ENCODE measurements at regions not wholly inside any gene's neighbourhood (a gene's known extent, or its start where the extent isn't known, plus 50 kb on each side); places are given as distances from the start of the nearest gene placed in this dataset.
A peak's percentile ranks its signal among the peaks of the same experiment; 100 is the strongest.

- no peak for DNase-seq (ENCODE audit: low spot score)
Measured at GRCh38 chr18:38940475-38940862, 1374.9 kb upstream of the CELF4 start.

GRCh38 chr18:38933910-38934510 lies 1368.4 kb upstream of the CELF4 start:
- H3K27me3 Mint-ChIP-seq (ENCODE audit: insufficient read depth), result peaks cover 9% of the 10 kb centered on the region
- peaks cover 20% of the 10 kb centered on the region for H3K9me3 Mint-ChIP-seq
- intact Hi-C loops (cut with micrococcal nuclease), result no loop called here
- no peak overlapping the region for H3K27ac Mint-ChIP-seq
- H3K4me3 Mint-ChIP-seq, result no peak overlapping the region
- H3K4me1 Mint-ChIP-seq (ENCODE audit: low read depth), result no peaks in the 10 kb centered on the region
- no peak for DNase-seq (ENCODE audit: low spot score)
- no peaks in the 10 kb centered on the region for H3K36me3 Mint-ChIP-seq (ENCODE audit: low read depth)

More at GRCh38 chr18:38940475-38940862, 1374.9 kb upstream of the CELF4 start:
- H3K27me3 Mint-ChIP-seq (ENCODE audit: insufficient read depth), result peaks cover 9% of the 10 kb centered on the region
- H3K36me3 Mint-ChIP-seq (ENCODE audit: low read depth), result peaks cover 6% of the 10 kb centered on the region
- peak overlapping the region; percentile 91 for H3K27ac Mint-ChIP-seq
- H3K9me3 Mint-ChIP-seq, result peaks cover 60% of the 10 kb centered on the region
- H3K4me3 Mint-ChIP-seq, result peak overlapping the region; percentile 19
- H3K4me1 Mint-ChIP-seq (ENCODE audit: low read depth), result peaks cover 28% of the 10 kb centered on the region
- intact Hi-C loops (cut with micrococcal nuclease), result loop anchor here (1.0 to 2.0 kb wide), 2 partner anchors 365 to 474 kb away; no protein-coding TSS in a partner anchor

GRCh38 chr18:38933322-38933721 lies 1367.7 kb upstream of the CELF4 start:
- no peak for DNase-seq (ENCODE audit: low spot score)
- no peaks in the 10 kb centered on the region for H3K4me1 Mint-ChIP-seq (ENCODE audit: low read depth)
- intact Hi-C loops (cut with micrococcal nuclease), result no loop called here
- no peaks in the 10 kb centered on the region for H3K36me3 Mint-ChIP-seq (ENCODE audit: low read depth)
- no peak overlapping the region for H3K4me3 Mint-ChIP-seq
- no peak overlapping the region for H3K27ac Mint-ChIP-seq
- peaks cover 6% of the 10 kb centered on the region for H3K27me3 Mint-ChIP-seq (ENCODE audit: insufficient read depth)
- peaks cover 13% of the 10 kb centered on the region for H3K9me3 Mint-ChIP-seq

GRCh38 chr18:38932752-38933151 lies 1367.2 kb upstream of the CELF4 start:
- peaks cover 9% of the 10 kb centered on the region for H3K9me3 Mint-ChIP-seq
- intact Hi-C loops (cut with micrococcal nuclease), result no loop called here
- no peak for DNase-seq (ENCODE audit: low spot score)
- no peaks in the 10 kb centered on the region for H3K4me1 Mint-ChIP-seq (ENCODE audit: low read depth)
- H3K36me3 Mint-ChIP-seq (ENCODE audit: low read depth), result no peaks in the 10 kb centered on the region
- H3K27me3 Mint-ChIP-seq (ENCODE audit: insufficient read depth), result peaks cover 2% of the 10 kb centered on the region
- H3K4me3 Mint-ChIP-seq, result no peak overlapping the region
- no peak overlapping the region for H3K27ac Mint-ChIP-seq

GRCh38 chr18:38931754-38932050 lies 1366.1 kb upstream of the CELF4 start:
- DNase-seq (ENCODE audit: low spot score), result no peak
- H3K27ac Mint-ChIP-seq, result no peak overlapping the region
- H3K4me1 Mint-ChIP-seq (ENCODE audit: low read depth), result no peaks in the 10 kb centered on the region
- no peak overlapping the region for H3K4me3 Mint-ChIP-seq
- peaks cover 4% of the 10 kb centered on the region for H3K9me3 Mint-ChIP-seq
- no peaks in the 10 kb centered on the region for H3K36me3 Mint-ChIP-seq (ENCODE audit: low read depth)
- peaks cover 2% of the 10 kb centered on the region for H3K27me3 Mint-ChIP-seq (ENCODE audit: insufficient read depth)
- intact Hi-C loops (cut with micrococcal nuclease), result no loop called here

GRCh38 chr18:38930881-38931753 lies 1365.5 kb upstream of the CELF4 start:
- H3K4me1 Mint-ChIP-seq (ENCODE audit: low read depth), result no peaks in the 10 kb centered on the region
- H3K9me3 Mint-ChIP-seq, result peaks cover 4% of the 10 kb centered on the region
- no peak for DNase-seq (ENCODE audit: low spot score)
- H3K4me3 Mint-ChIP-seq, result no peak overlapping the region
- H3K27me3 Mint-ChIP-seq (ENCODE audit: insufficient read depth), result peaks cover 2% of the 10 kb centered on the region
- H3K36me3 Mint-ChIP-seq (ENCODE audit: low read depth), result no peaks in the 10 kb centered on the region
- no peak overlapping the region for H3K27ac Mint-ChIP-seq
- intact Hi-C loops (cut with micrococcal nuclease), result no loop called here

- no peaks in the 10 kb centered on the region for H3K4me1 Mint-ChIP-seq (ENCODE audit: low read depth)
- peaks cover 9% of the 10 kb centered on the region for H3K9me3 Mint-ChIP-seq
- intact Hi-C loops (cut with micrococcal nuclease), result no loop called here
- no peak overlapping the region for H3K27ac Mint-ChIP-seq
- H3K27me3 Mint-ChIP-seq (ENCODE audit: insufficient read depth), result peaks cover 3% of the 10 kb centered on the region
- no peaks in the 10 kb centered on the region for H3K36me3 Mint-ChIP-seq (ENCODE audit: low read depth)
- no peak overlapping the region for H3K4me3 Mint-ChIP-seq
- DNase-seq (ENCODE audit: low spot score), result no peak
Measured at GRCh38 chr18:38923540-38923939, 1357.9 kb upstream of the CELF4 start.

GRCh38 chr18:38923126-38923525 lies 1357.5 kb upstream of the CELF4 start:
- Mint-ChIP-seq H3K4me1 (ENCODE audit: low read depth) (no peaks in the 10 kb centered on the region), H3K36me3 (ENCODE audit: low read depth) (no peaks in the 10 kb centered on the region), H3K9me3 (peaks cover 9% of the 10 kb centered on the region), H3K4me3 (no peak overlapping the region), H3K27ac (no peak overlapping the region), H3K27me3 (ENCODE audit: insufficient read depth) (peaks cover 3% of the 10 kb centered on the region)
- intact Hi-C loops (cut with micrococcal nuclease), result no loop called here
- no peak for DNase-seq (ENCODE audit: low spot score)

- Mint-ChIP-seq H3K4me3 (no peak overlapping the region), H3K27me3 (ENCODE audit: insufficient read depth) (no peaks in the 10 kb centered on the region), H3K36me3 (ENCODE audit: low read depth) (no peaks in the 10 kb centered on the region), H3K4me1 (ENCODE audit: low read depth) (no peaks in the 10 kb centered on the region), H3K27ac (no peak overlapping the region), H3K9me3 (no peaks in the 10 kb centered on the region)
- DNase-seq (ENCODE audit: low spot score), result no peak
- intact Hi-C loops (cut with micrococcal nuclease), result no loop called here
Measured at GRCh38 chr18:38909972-38910371, 1344.4 kb upstream of the CELF4 start.

GRCh38 chr18:38902796-38903195 lies 1337.2 kb upstream of the CELF4 start:
- DNase-seq (ENCODE audit: low spot score), result no peak
- no peak overlapping the region for H3K27ac Mint-ChIP-seq
- no peak overlapping the region for H3K4me3 Mint-ChIP-seq
- no peaks in the 10 kb centered on the region for H3K36me3 Mint-ChIP-seq (ENCODE audit: low read depth)
- intact Hi-C loops (cut with micrococcal nuclease), result no loop called here
- H3K4me1 Mint-ChIP-seq (ENCODE audit: low read depth), result no peaks in the 10 kb centered on the region
- no peaks in the 10 kb centered on the region for H3K9me3 Mint-ChIP-seq
- H3K27me3 Mint-ChIP-seq (ENCODE audit: insufficient read depth), result no peaks in the 10 kb centered on the region

GRCh38 chr18:38900445-38900844 lies 1334.8 kb upstream of the CELF4 start:
- Mint-ChIP-seq H3K27ac (no peak overlapping the region), H3K4me3 (no peak overlapping the region), H3K36me3 (ENCODE audit: low read depth) (no peaks in the 10 kb centered on the region), H3K4me1 (ENCODE audit: low read depth) (no peaks in the 10 kb centered on the region), H3K9me3 (no peaks in the 10 kb centered on the region), H3K27me3 (ENCODE audit: insufficient read depth) (no peaks in the 10 kb centered on the region)
- intact Hi-C loops (cut with micrococcal nuclease), result no loop called here
- no peak for DNase-seq (ENCODE audit: low spot score)

GRCh38 chr18:38900031-38900430 lies 1334.4 kb upstream of the CELF4 start:
- H3K27ac Mint-ChIP-seq, result no peak overlapping the region

GRCh38 chr18:38899252-38899651 lies 1333.7 kb upstream of the CELF4 start:
- H3K36me3 Mint-ChIP-seq (ENCODE audit: low read depth), result no peaks in the 10 kb centered on the region
- H3K27me3 Mint-ChIP-seq (ENCODE audit: insufficient read depth), result no peaks in the 10 kb centered on the region
- H3K27ac Mint-ChIP-seq, result no peak overlapping the region
- H3K4me1 Mint-ChIP-seq (ENCODE audit: low read depth), result no peaks in the 10 kb centered on the region
- intact Hi-C loops (cut with micrococcal nuclease), result no loop called here
- no peaks in the 10 kb centered on the region for H3K9me3 Mint-ChIP-seq
- DNase-seq (ENCODE audit: low spot score), result no peak
- H3K4me3 Mint-ChIP-seq, result no peak overlapping the region

More at GRCh38 chr18:38900031-38900430, 1334.4 kb upstream of the CELF4 start:
- DNase-seq (ENCODE audit: low spot score), result no peak
- Mint-ChIP-seq H3K9me3 (no peaks in the 10 kb centered on the region), H3K4me3 (no peak overlapping the region), H3K4me1 (ENCODE audit: low read depth) (no peaks in the 10 kb centered on the region), H3K27me3 (ENCODE audit: insufficient read depth) (no peaks in the 10 kb centered on the region), H3K36me3 (ENCODE audit: low read depth) (no peaks in the 10 kb centered on the region)
- intact Hi-C loops (cut with micrococcal nuclease), result no loop called here

Measured in activated T-helper 1 cell treated with anti-CD3 and anti-CD28 coated beads, Interleukin-12 subunit alpha, Interleukin-12 subunit beta, Interleukin-2, Interleukin-4 antibody, amounts not matched to agents 30 ng/mL and 10 ng/mL and 1 ng/mL, durations not matched to agents 14 hours and 24 hours and 36 hours (primary cell).